Neural cell (in vitro differentiated cells): ENCODE measurements at regions not wholly inside any gene's neighbourhood (a gene's known extent, or its start where the extent isn't known, plus 50 kb on each side); places are given as distances from the start of the nearest gene placed in this dataset.

Experiments
- TF ChIP-seq, protein P1 (sequence below): fragments of 450-650 bp; IDR thresholded peaks from 2 replicates; pipeline ENCODE4 v1.5.1; 2014; ENCODE audit warnings: antibody characterized with exemption, mild to moderate bottlenecking, moderate library complexity; ENCODE audit not compliant: poor library complexity, severe bottlenecking
- TF ChIP-seq, protein P2 (sequence below): IDR thresholded peaks from 2 replicates; pipeline ENCODE4 v1.6.1; 2012; ENCODE audit warnings: borderline replicate concordance

DNA sequence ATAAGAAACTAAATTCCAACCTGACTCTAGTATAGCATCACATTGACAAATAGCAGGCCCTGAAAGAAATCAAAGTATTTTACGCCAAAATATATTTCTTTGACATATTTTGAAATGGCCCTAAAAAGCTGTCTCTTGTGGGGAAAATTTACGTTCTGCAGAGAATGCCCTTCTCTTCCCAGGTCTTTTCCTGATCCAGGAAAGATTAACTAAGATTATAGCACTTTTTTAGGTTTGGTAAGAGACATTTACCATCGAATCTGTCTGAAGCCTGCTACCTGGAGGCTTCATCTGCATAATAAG, 121.1 kb downstream of the ATXN3L start:
- TF ChIP-seq, protein P1, sequence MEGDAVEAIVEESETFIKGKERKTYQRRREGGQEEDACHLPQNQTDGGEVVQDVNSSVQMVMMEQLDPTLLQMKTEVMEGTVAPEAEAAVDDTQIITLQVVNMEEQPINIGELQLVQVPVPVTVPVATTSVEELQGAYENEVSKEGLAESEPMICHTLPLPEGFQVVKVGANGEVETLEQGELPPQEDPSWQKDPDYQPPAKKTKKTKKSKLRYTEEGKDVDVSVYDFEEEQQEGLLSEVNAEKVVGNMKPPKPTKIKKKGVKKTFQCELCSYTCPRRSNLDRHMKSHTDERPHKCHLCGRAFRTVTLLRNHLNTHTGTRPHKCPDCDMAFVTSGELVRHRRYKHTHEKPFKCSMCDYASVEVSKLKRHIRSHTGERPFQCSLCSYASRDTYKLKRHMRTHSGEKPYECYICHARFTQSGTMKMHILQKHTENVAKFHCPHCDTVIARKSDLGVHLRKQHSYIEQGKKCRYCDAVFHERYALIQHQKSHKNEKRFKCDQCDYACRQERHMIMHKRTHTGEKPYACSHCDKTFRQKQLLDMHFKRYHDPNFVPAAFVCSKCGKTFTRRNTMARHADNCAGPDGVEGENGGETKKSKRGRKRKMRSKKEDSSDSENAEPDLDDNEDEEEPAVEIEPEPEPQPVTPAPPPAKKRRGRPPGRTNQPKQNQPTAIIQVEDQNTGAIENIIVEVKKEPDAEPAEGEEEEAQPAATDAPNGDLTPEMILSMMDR: no peak
- TF ChIP-seq, protein P2, sequence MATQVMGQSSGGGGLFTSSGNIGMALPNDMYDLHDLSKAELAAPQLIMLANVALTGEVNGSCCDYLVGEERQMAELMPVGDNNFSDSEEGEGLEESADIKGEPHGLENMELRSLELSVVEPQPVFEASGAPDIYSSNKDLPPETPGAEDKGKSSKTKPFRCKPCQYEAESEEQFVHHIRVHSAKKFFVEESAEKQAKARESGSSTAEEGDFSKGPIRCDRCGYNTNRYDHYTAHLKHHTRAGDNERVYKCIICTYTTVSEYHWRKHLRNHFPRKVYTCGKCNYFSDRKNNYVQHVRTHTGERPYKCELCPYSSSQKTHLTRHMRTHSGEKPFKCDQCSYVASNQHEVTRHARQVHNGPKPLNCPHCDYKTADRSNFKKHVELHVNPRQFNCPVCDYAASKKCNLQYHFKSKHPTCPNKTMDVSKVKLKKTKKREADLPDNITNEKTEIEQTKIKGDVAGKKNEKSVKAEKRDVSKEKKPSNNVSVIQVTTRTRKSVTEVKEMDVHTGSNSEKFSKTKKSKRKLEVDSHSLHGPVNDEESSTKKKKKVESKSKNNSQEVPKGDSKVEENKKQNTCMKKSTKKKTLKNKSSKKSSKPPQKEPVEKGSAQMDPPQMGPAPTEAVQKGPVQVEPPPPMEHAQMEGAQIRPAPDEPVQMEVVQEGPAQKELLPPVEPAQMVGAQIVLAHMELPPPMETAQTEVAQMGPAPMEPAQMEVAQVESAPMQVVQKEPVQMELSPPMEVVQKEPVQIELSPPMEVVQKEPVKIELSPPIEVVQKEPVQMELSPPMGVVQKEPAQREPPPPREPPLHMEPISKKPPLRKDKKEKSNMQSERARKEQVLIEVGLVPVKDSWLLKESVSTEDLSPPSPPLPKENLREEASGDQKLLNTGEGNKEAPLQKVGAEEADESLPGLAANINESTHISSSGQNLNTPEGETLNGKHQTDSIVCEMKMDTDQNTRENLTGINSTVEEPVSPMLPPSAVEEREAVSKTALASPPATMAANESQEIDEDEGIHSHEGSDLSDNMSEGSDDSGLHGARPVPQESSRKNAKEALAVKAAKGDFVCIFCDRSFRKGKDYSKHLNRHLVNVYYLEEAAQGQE: no peak
